ENCODE measurements at regions not wholly inside any gene's neighbourhood (a gene's known extent, or its start where the extent isn't known, plus 50 kb on each side); places are given as distances from the start of the nearest gene placed in this dataset.

- Histone ChIP-seq H4K20me1 (ENCODE audit: insufficient read depth) (no peaks in the 10 kb centered on the region), H3K4me2 (ENCODE audit: unreplicated experiment) (no peak overlapping the region), H3K79me2 (ENCODE audit: insufficient read depth) (no peaks in the 10 kb centered on the region), H3F3A (ENCODE audit: insufficient read depth) (no peaks in the 10 kb centered on the region), H3K9me3 (ENCODE audit: low read depth) (no peaks in the 10 kb centered on the region), H3K27me3 (replicated peaks; ENCODE audit: insufficient read depth) (no peaks in the 10 kb centered on the region), H2AFZ (no peak overlapping the region), H3K4me3 (no peak overlapping the region), H3K36me3 (ENCODE audit: low read depth) (no peaks in the 10 kb centered on the region), H3K27ac (no peak overlapping the region), H3K9ac (no peak overlapping the region), H3K4me1 (ENCODE audit: insufficient read depth) (no peaks in the 10 kb centered on the region), H3K9me2 (ENCODE audit: insufficient read depth) (no peaks in the 10 kb centered on the region)
- no peak for DNase-seq
- TF ChIP-seq EZH2phosphoT487 (IDR thresholded peaks at IDR 0.05; ENCODE audit: insufficient read depth, low read depth) (no peak), EZH2 (IDR thresholded peaks at IDR 0.05; ENCODE audit: insufficient read depth, poor library complexity, severe bottlenecking) (no peak)
- in situ Hi-C loops (cut with MboI) = no loop called here
- 63 to 65% methylated on average over 4 of the region's 4 CpGs for WGBS, 2 experiments (ENCODE audit: low coverage in 1 of 2, low lambda C conversion rate in 2 of 2, missing lambda C conversion rate in 2 of 2)
These were observed 391.0 kb upstream of the NRP1 start for GRCh38 chr10:33725430-33725829.

- H2AFZ ChIP-seq = no peak overlapping the region
- no peak overlapping the region for H3K27ac ChIP-seq
- no peak overlapping the region for H3K4me3 ChIP-seq
- H3K9ac ChIP-seq = no peak overlapping the region
- H3K27me3 ChIP-seq (replicated peaks; ENCODE audit: insufficient read depth) = no peaks in the 10 kb centered on the region
- WGBS, 2 experiments (ENCODE audit: low coverage in 1 of 2, low lambda C conversion rate in 2 of 2, missing lambda C conversion rate in 2 of 2) = 61 to 81% methylated on average over 2 of the region's 2 CpGs
- no peaks in the 10 kb centered on the region for H3K9me3 ChIP-seq (ENCODE audit: low read depth)
- H3K4me1 ChIP-seq (ENCODE audit: insufficient read depth) = no peaks in the 10 kb centered on the region
- in situ Hi-C loops (cut with MboI) = no loop called here
- H3K79me2 ChIP-seq (ENCODE audit: insufficient read depth) = no peaks in the 10 kb centered on the region
- no peaks in the 10 kb centered on the region for H3F3A ChIP-seq (ENCODE audit: insufficient read depth)
- no peak for TF ChIP-seq EZH2 (IDR thresholded peaks at IDR 0.05; ENCODE audit: insufficient read depth, poor library complexity, severe bottlenecking)
- no peak overlapping the region for H3K4me2 ChIP-seq (ENCODE audit: unreplicated experiment)
- no peaks in the 10 kb centered on the region for H3K9me2 ChIP-seq (ENCODE audit: insufficient read depth)
- no peaks in the 10 kb centered on the region for H3K36me3 ChIP-seq (ENCODE audit: low read depth)
- no peaks in the 10 kb centered on the region for H4K20me1 ChIP-seq (ENCODE audit: insufficient read depth)
- no peak for DNase-seq
These were observed 388.7 kb upstream of the NRP1 start for GRCh38 chr10:33723181-33723580.

- Histone ChIP-seq H3K27me3 (replicated peaks; ENCODE audit: insufficient read depth) (no peaks in the 10 kb centered on the region), H3K79me2 (ENCODE audit: insufficient read depth) (no peaks in the 10 kb centered on the region), H3F3A (ENCODE audit: insufficient read depth) (no peaks in the 10 kb centered on the region), H3K27ac (no peak overlapping the region), H4K20me1 (ENCODE audit: insufficient read depth) (no peaks in the 10 kb centered on the region), H3K9ac (no peak overlapping the region), H3K9me3 (ENCODE audit: low read depth) (no peaks in the 10 kb centered on the region), H2AFZ (no peak overlapping the region; the same call in 1 of the 2 replicates), H3K4me1 (ENCODE audit: insufficient read depth) (no peaks in the 10 kb centered on the region), H3K36me3 (ENCODE audit: low read depth) (no peaks in the 10 kb centered on the region), H3K9me2 (ENCODE audit: insufficient read depth) (no peaks in the 10 kb centered on the region), H3K4me2 (ENCODE audit: unreplicated experiment) (no peak overlapping the region), H3K4me3 (no peak overlapping the region)
- no peak for DNase-seq
- TF ChIP-seq EZH2 (IDR thresholded peaks at IDR 0.05; ENCODE audit: insufficient read depth, poor library complexity, severe bottlenecking) (no peak), EZH2phosphoT487 (IDR thresholded peaks at IDR 0.05; ENCODE audit: insufficient read depth, low read depth) (no peak)
- 81 to 82% methylated on average over 3 of the region's 3 CpGs for WGBS, 2 experiments (ENCODE audit: low coverage in 1 of 2, low lambda C conversion rate in 2 of 2, missing lambda C conversion rate in 2 of 2)
- in situ Hi-C loops (cut with MboI) = no loop called here
These were observed 387.6 kb upstream of the NRP1 start for GRCh38 chr10:33722067-33722466.

- Histone ChIP-seq H3K27me3 (replicated peaks; ENCODE audit: insufficient read depth) (no peaks in the 10 kb centered on the region), H3K9ac (no peak overlapping the region), H3K4me1 (ENCODE audit: insufficient read depth) (no peaks in the 10 kb centered on the region), H3K9me3 (ENCODE audit: low read depth) (no peaks in the 10 kb centered on the region), H2AFZ (no peak overlapping the region; the same call in 1 of the 2 replicates), H3K27ac (no peak overlapping the region), H3F3A (ENCODE audit: insufficient read depth) (no peaks in the 10 kb centered on the region), H3K9me2 (ENCODE audit: insufficient read depth) (no peaks in the 10 kb centered on the region), H3K4me3 (no peak overlapping the region), H3K36me3 (ENCODE audit: low read depth) (no peaks in the 10 kb centered on the region), H4K20me1 (ENCODE audit: insufficient read depth) (no peaks in the 10 kb centered on the region), H3K4me2 (ENCODE audit: unreplicated experiment) (no peak overlapping the region), H3K79me2 (ENCODE audit: insufficient read depth) (no peaks in the 10 kb centered on the region)
- WGBS, 2 experiments (ENCODE audit: low coverage in 1 of 2, low lambda C conversion rate in 2 of 2, missing lambda C conversion rate in 2 of 2) = 81 to 83% methylated on average over 7 of the region's 7 CpGs
- no peak for DNase-seq
- in situ Hi-C loops (cut with MboI) = no loop called here
- TF ChIP-seq EZH2phosphoT487 (IDR thresholded peaks at IDR 0.05; ENCODE audit: insufficient read depth, low read depth) (no peak), EZH2 (IDR thresholded peaks at IDR 0.05; ENCODE audit: insufficient read depth, poor library complexity, severe bottlenecking) (no peak)
These were observed 387.0 kb upstream of the NRP1 start for GRCh38 chr10:33721509-33721908.

- no peak overlapping the region for H2AFZ ChIP-seq
- H3F3A ChIP-seq (ENCODE audit: insufficient read depth) = no peaks in the 10 kb centered on the region
- H3K9me2 ChIP-seq (ENCODE audit: insufficient read depth) = no peaks in the 10 kb centered on the region
- H3K9me3 ChIP-seq (ENCODE audit: low read depth) = no peaks in the 10 kb centered on the region
- H3K79me2 ChIP-seq (ENCODE audit: insufficient read depth) = no peaks in the 10 kb centered on the region
- H3K36me3 ChIP-seq (ENCODE audit: low read depth) = no peaks in the 10 kb centered on the region
- H3K27me3 ChIP-seq (replicated peaks; ENCODE audit: insufficient read depth) = no peaks in the 10 kb centered on the region
- no peaks in the 10 kb centered on the region for H3K4me1 ChIP-seq (ENCODE audit: insufficient read depth)
- in situ Hi-C loops (cut with MboI) = no loop called here
- WGBS, 2 experiments (ENCODE audit: low coverage in 1 of 2, low lambda C conversion rate in 2 of 2, missing lambda C conversion rate in 2 of 2) = 75 to 84% methylated on average over 2 of the region's 2 CpGs
- H3K27ac ChIP-seq = no peak overlapping the region
- no peak overlapping the region for H3K9ac ChIP-seq
- no peak overlapping the region for H3K4me2 ChIP-seq (ENCODE audit: unreplicated experiment)
- TF ChIP-seq EZH2phosphoT487 (IDR thresholded peaks at IDR 0.05; ENCODE audit: insufficient read depth, low read depth) (no peak), EZH2 (IDR thresholded peaks at IDR 0.05; ENCODE audit: insufficient read depth, poor library complexity, severe bottlenecking) (no peak)
- no peaks in the 10 kb centered on the region for H4K20me1 ChIP-seq (ENCODE audit: insufficient read depth)
- H3K4me3 ChIP-seq = no peak overlapping the region
- DNase-seq = no peak
These were observed 385.7 kb upstream of the NRP1 start for GRCh38 chr10:33720161-33720560.
